ENCODE measurements at regions not wholly inside any gene's neighbourhood (a gene's known extent, or its start where the extent isn't known, plus 50 kb on each side); places are given as distances from the start of the nearest gene placed in this dataset.
"Not testable (repeated sequence)": the region's sequence is repeated elsewhere in the genome, so short reads cannot be mapped to it uniquely, and the experiment has no call there.

GRCh38 chr10:45135443-45136198 is 134.9 kb downstream of the ZNF22 start:
- Histone ChIP-seq H2AFZ (ENCODE audit: low read length) (no peak overlapping the region), H3K9me3 (ENCODE audit: low read depth, low read length) (no peaks in the 10 kb centered on the region), H3K79me2 (ENCODE audit: insufficient read depth, low read length) (no peaks in the 10 kb centered on the region), H3K4me2 (ENCODE audit: insufficient read depth, low read length) (no peak overlapping the region), H3K4me3 (ENCODE audit: insufficient read depth, low read length) (no peak overlapping the region), H3K27ac (ENCODE audit: low read depth, low read length) (no peak overlapping the region), H3K4me1 (ENCODE audit: insufficient read depth, low read length) (no peaks in the 10 kb centered on the region), H3K27me3 (ENCODE audit: insufficient read depth, low read length) (no peaks in the 10 kb centered on the region), H4K20me1 (ENCODE audit: insufficient read depth, low read length) (no peaks in the 10 kb centered on the region), H3K36me3 (ENCODE audit: insufficient read depth, low read length) (no peaks in the 10 kb centered on the region)
- DNase-seq (ENCODE audit: insufficient read length, low spot score, missing footprints): no peak
- no peak for TF ChIP-seq CTCF (IDR thresholded peaks at IDR 0.05; ENCODE audit: extremely low read depth, low read depth, low read length)

GRCh38 chr10:45136256-45136655 is 135.5 kb downstream of the ZNF22 start:
- no peaks in the 10 kb centered on the region for H3K9me3 ChIP-seq (ENCODE audit: low read depth, low read length)
- H2AFZ ChIP-seq (ENCODE audit: low read length): no peak overlapping the region
- no peaks in the 10 kb centered on the region for H3K36me3 ChIP-seq (ENCODE audit: insufficient read depth, low read length)
- no peaks in the 10 kb centered on the region for H4K20me1 ChIP-seq (ENCODE audit: insufficient read depth, low read length)
- no peak for DNase-seq (ENCODE audit: insufficient read length, low spot score, missing footprints)
- H3K27ac ChIP-seq (ENCODE audit: low read depth, low read length): no peak overlapping the region
- no peak overlapping the region for H3K4me2 ChIP-seq (ENCODE audit: insufficient read depth, low read length)
- H3K27me3 ChIP-seq (ENCODE audit: insufficient read depth, low read length): no peaks in the 10 kb centered on the region
- H3K79me2 ChIP-seq (ENCODE audit: insufficient read depth, low read length): no peaks in the 10 kb centered on the region
- H3K4me3 ChIP-seq (ENCODE audit: insufficient read depth, low read length): no peak overlapping the region
- no peak for TF ChIP-seq CTCF (IDR thresholded peaks at IDR 0.05; ENCODE audit: extremely low read depth, low read depth, low read length)
- H3K4me1 ChIP-seq (ENCODE audit: insufficient read depth, low read length): no peaks in the 10 kb centered on the region

- Histone ChIP-seq H3K36me3 (ENCODE audit: insufficient read depth, low read length) (no peaks in the 10 kb centered on the region), H3K4me1 (ENCODE audit: insufficient read depth, low read length) (no peaks in the 10 kb centered on the region), H3K4me2 (ENCODE audit: insufficient read depth, low read length) (no peak overlapping the region), H3K9me3 (ENCODE audit: low read depth, low read length) (no peaks in the 10 kb centered on the region), H3K79me2 (ENCODE audit: insufficient read depth, low read length) (no peaks in the 10 kb centered on the region), H2AFZ (ENCODE audit: low read length) (no peak overlapping the region), H3K27me3 (ENCODE audit: insufficient read depth, low read length) (no peaks in the 10 kb centered on the region), H3K27ac (ENCODE audit: low read depth, low read length) (no peak overlapping the region), H3K4me3 (ENCODE audit: insufficient read depth, low read length) (no peak overlapping the region), H4K20me1 (ENCODE audit: insufficient read depth, low read length) (no peaks in the 10 kb centered on the region)
- no peak for TF ChIP-seq CTCF (IDR thresholded peaks at IDR 0.05; ENCODE audit: extremely low read depth, low read depth, low read length)
- no peak for DNase-seq (ENCODE audit: insufficient read length, low spot score, missing footprints)
Measured at GRCh38 chr10:45144326-45145070, 143.8 kb downstream of the ZNF22 start.

- not testable (repeated sequence) for DNase-seq (ENCODE audit: insufficient read length, low spot score, missing footprints); H4K20me1 ChIP-seq (ENCODE audit: insufficient read depth, low read length); H3K36me3 ChIP-seq (ENCODE audit: insufficient read depth, low read length); H3K27me3 ChIP-seq (ENCODE audit: insufficient read depth, low read length); H3K79me2 ChIP-seq (ENCODE audit: insufficient read depth, low read length); H3K4me2 ChIP-seq (ENCODE audit: insufficient read depth, low read length); H3K27ac ChIP-seq (ENCODE audit: low read depth, low read length); H3K4me1 ChIP-seq (ENCODE audit: insufficient read depth, low read length); H3K9me3 ChIP-seq (ENCODE audit: low read depth, low read length); H3K4me3 ChIP-seq (ENCODE audit: insufficient read depth, low read length); H2AFZ ChIP-seq (ENCODE audit: low read length)
Measured at GRCh38 chr10:45145143-45145542, 144.4 kb downstream of the ZNF22 start.

Data from osteoblast (primary cell).